ENCODE measurements at regions not wholly inside any gene's neighbourhood (a gene's known extent, or its start where the extent isn't known, plus 50 kb on each side); places are given as distances from the start of the nearest gene placed in this dataset.
"Not testable (repeated sequence)": the region's sequence is repeated elsewhere in the genome, so short reads cannot be mapped to it uniquely, and the experiment has no call there.

DNA sequence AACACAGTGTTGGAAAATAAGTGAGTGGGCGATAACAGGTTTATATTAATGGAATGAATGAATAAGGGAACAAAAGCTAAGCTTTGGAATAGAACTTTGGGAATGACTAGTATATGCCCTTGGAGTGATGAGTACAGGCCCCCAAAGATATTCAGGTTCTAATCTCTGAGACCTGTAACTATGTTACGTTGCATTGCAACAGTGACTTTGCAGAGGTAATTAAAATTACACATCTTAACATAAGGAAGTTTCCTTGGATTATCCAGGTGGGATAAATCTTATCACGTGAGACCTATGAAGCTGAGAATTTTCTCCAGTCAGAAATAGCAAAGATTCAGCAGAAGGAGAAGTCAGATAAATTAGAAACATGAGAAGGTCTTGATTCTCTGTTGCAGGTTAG lies 661.5 kb upstream of the LINC00305 start:
- DNase-seq: no peak

DNA sequence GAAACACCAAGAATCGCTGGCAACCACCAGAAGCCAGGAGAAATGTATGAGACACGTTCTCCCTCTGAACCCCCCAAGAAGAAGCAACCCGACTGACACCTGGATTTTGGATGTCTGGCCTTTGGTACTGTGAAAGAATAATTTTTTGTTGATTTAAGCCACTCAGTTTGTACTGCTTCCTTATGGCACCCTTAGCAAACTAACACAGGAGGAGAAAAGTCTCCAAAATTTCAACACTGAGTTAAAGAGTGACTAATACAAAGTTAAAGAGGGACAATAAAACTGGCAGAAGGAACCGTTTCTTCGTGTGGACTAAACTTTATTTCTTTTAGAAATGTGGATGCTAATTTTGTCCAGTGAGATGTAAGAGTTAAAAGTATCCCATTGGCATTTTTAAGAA lies 660.9 kb upstream of the LINC00305 start:
- no peak for DNase-seq

DNA sequence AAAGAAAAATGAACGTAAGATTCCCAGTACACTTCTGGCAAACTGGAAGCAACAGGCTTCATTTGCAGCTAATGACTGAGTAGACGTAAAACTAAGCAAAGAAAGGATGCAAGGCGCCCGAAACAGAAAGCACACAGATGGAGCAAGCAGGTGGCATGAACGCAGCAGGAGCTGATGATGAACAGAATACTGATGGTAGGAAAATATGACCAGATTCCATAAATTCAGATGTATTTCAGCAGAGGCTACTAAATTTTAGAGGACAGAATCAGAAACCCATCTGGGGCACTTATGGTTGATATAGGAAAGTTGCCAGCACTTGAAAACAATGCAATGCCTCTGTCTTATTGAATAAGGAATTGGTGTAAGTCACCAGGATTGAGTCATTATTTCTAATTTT lies 658.7 kb upstream of the LINC00305 start:
- DNase-seq: no peak

DNA sequence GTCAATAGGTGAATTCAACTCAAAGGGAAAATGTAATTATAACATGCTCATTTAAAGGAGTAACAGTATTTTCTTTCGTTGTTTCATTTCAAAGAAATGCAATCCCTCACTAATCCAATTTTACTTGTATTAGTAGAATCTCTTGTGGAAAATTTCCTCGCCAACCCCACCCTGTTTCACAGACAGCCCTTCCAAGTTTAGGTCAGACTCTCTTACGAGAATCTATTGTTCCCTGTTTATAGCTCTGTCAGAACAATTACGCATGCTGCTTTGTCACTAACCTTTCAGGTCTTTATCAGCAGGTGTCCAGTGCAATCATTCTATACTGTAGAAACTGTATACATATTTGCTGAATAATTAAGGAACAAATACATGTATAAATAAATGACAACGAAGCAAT lies 657.8 kb upstream of the LINC00305 start:
- no peak for DNase-seq

DNA sequence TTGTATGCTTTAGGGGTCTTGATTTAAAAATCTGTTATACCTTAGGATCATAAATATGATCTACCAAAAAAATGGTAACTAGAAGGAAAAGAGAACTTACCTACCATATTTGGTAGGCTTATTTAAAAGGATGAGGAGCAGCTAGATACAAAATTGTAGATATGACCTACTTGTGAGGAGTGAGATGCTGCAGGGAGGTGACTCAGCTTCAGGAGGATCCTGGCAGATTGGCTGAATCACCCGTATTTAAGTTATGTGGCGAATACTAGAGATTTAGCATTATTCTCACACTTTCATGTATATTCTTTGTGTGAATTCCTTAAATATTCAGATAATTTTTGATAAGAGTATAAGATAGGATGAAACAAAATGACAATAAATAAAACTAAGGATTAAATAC lies 657.3 kb upstream of the LINC00305 start:
- DNase-seq: no peak

DNA sequence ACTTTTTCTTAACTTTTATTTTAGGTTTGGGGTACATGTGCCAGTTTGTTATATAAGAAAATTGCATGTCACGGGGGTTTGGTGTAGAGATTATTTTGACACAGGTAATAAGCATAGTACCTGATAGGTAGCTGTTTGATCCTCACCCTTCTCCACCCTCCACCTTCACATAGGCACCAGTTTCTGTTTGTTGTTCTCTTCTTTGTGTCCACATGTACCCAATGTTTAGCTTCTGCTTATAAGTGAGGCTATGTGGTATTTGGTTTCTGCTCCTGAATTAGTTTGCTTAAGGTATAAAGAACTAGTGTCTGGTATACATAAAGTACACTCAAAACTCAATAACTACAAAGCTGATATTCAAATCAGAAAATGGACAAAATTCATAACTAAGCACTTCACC lies 654.6 kb upstream of the LINC00305 start:
- no peak for DNase-seq

DNA sequence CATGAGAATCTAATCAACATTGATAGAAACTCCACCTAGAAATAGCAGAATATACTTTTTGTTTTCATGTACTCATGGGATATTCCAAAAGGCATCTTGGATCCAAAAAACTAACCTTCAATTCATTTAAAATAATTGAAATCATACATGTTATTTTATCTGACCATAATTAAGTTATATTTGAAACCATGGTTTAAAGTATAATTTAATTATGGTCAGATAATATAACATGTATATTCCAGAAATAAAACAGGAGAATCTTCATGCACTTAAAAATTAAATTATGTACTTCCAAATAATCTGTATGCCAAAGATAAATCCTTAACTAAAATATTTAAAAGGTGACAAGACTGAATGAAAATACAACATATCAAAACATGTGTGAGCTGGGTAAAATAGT lies 651.3 kb upstream of the LINC00305 start:
- no peak for DNase-seq

DNA sequence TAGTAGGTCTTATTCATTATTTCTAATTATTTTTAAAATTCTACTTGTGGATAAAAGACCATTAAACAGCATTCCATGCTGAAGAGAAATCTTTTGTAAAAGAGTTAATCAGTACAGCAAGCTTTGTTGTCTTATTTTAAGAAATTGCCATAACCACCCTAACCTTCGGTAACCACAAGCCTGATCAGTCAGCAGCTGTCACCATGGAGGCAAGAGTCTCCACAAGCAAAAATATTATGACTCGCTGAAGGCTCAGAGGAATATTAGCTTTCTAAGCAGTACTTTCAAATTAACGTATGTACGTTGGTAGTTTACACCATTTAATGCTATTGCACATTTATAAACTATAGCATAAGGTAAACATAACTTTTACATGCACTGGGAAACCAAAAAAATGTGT lies 650.5 kb upstream of the LINC00305 start:
- no peak for DNase-seq

DNA sequence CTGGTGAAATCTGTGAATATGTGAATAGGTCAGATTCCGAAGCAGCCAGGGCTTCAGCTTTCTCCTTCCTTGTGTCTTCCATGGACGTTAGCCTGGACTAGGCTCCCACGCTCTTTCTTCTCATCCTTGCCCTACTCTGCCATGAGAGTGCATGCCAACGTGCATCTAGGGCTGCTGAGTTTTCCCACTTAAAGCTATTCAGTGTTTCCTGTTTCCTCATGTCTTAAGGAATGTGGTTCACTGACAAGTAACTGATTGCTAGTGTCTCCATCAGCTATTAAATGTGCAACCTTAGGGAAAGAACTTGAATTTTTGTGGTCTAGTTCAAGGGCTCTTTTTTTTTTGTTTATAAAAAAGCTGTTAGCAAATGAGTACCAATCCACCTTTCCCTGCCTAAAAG lies 642.3 kb upstream of the LINC00305 start:
- no peak for DNase-seq

DNA sequence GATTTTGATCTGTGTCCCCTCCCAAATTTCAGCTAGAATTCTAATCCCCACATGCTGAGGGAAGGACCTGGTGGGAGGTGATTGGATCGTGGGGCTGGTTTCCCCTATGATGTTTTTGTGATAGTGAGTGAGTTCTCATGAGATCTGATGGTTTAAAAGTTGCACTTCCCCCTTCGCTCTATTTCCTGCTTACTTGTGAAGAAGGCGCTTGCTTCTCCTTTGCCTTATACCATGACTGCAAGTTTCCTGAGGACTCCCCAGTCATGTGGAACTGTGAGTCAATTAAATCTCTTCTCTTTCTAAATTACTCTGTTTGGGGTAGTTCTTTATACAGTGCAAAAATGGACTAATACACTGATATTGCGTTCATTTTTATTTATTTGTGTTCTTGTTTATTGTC lies 636.8 kb upstream of the LINC00305 start:
- DNase-seq: no peak

DNA sequence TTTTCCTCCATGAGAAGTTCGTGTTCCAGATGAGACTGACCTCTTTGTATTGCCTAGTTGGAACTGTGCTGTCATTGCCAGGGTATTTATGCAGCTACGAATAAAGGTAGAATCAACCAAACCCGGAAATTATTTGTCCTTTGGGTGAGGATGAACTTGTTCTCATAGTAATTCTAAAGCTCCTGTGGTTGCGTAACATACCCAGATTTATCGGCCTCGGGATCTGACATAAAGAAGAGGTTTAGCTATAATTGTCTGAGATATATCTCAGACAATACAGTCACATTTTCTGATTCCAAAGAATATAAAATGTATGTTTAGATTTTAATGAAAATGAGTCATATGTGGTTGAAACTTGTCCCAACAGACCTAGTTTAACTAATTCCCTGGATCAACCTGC lies 628.7 kb upstream of the LINC00305 start:
- DNase-seq: no peak

DNA sequence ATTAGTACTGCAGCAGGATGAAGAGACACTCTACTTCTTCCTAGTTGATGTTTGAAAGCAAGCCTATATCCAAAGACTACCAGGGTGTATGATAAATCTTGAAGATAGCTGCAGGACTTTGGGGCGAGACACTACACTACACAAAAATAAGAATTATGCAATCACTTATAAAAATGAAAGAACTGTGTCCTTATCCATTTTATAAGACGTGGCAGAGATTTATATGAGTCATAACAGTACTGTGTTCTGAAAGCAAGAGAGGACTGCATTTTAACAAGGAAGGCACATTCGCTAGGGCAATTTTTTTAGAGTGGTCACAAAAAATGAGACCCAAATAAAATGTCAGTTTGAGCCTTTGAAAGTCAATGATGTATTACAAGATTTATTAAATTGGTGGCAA lies 617.0 kb upstream of the LINC00305 start:
- no peak for DNase-seq

DNA sequence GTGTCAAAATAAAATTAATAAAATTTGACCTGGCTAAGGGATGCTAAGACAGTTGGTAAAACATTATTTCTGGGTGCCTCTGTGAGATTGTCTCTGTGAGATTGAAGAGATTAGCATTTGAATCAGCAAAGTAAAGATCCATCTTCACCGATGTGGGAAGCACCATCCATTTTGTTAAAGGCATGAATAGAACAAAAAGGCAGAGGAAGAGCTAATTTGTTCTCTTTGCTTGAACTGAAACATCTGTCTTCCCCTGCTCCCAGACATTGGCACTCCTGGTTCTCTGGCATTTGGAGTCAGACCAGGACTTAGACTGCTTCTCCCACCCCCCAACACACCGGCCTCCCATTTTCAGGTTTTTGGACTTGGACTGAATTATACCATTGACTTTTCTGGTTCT lies 603.8 kb upstream of the LINC00305 start:
- DNase-seq: no peak

DNA sequence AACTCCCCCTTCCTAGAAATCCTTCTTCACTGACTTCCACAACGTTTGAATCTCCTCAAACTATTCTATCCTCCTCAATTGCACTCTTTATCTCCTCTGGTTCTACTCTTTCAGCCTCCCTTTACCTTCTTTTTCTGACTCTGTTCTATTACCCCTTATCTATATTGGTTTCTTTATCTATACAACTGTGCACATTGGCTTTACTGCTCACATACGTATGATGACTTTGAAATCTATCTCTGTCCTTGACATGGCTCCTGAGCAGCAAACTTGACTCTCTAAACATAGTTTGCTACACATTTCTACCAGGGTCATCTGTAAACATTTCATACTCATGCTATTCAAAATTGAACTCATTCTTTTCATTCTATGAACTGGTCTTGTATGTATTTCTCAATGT lies 601.0 kb upstream of the LINC00305 start:
- no peak for DNase-seq

DNA sequence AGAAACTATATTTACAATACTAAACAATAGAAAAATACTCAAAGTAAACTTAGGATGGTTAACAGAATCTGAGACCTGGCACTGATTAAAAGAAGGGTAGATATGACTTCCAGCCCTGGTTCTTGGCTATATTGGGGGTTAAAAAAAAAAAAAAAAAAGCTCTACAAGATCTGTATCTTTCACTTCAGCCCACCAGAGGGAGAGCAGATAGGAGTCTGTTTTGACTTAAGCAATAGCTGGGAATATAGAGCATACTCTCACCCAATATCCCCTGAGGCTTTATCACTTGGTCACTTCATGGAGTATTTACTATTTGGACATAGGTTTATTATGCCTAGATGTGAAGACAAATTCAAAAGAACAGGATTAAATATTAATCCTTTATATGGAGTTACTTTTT lies 598.9 kb upstream of the LINC00305 start:
- no peak for DNase-seq

DNA sequence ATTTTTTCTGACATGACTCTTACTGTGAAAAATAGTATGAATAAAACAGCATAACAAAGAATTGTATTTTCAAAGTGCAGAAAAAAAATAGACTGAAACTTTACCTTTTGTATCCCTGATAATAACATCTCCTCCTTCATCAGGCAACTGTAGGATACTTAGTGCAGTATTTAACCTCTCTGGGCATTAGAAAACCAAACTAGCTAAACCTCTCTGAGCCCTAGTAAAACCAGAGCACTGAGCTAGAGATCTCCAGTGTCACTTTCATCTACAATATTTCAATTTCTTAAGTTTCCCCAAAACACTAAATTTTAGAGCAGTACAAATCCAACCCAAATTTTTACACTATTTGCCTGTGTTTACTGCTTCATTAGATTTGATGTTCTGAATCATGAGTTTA lies 594.0 kb upstream of the LINC00305 start:
- no peak for DNase-seq

DNA sequence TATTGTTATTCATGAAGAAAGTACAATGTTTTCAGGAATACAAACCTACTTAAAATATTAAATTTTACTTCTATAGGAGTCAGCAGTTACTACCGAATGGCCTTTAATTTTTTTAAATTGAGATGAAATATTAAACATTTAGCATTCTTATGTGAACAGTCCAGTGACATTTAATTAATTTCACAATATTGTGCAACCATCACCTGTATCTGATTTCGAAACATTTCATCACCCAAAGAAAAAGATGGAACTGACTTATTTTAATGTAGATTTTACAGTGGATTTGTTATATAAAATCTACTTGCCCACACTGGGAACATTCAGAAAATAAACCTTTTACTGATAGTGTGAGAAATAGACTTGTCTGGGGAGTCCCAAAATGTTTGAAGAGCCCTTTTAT lies 585.2 kb upstream of the LINC00305 start:
- no peak for DNase-seq

DNA sequence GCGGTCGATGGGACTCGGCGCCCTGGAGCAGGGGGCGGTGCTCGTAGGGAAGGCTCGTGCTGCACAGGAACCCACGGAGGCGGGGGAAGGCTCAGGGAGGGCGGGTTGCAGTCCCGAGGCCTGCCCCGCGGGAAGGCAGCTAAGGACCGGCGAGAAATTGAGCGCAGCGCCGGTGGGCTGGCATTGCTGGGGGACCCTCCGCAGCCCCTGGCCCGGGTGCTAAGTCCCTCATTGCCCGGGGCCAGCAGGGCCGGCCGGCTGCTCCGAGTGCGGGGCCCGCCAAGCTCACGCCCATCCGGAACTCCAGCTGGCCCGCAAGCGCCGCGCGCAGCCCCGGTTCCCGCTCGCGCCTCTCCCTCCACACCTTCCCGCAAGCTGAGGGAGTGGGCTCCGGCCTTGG lies 576.8 kb upstream of the LINC00305 start:
- DNase-seq: not testable (repeated sequence)

DNA sequence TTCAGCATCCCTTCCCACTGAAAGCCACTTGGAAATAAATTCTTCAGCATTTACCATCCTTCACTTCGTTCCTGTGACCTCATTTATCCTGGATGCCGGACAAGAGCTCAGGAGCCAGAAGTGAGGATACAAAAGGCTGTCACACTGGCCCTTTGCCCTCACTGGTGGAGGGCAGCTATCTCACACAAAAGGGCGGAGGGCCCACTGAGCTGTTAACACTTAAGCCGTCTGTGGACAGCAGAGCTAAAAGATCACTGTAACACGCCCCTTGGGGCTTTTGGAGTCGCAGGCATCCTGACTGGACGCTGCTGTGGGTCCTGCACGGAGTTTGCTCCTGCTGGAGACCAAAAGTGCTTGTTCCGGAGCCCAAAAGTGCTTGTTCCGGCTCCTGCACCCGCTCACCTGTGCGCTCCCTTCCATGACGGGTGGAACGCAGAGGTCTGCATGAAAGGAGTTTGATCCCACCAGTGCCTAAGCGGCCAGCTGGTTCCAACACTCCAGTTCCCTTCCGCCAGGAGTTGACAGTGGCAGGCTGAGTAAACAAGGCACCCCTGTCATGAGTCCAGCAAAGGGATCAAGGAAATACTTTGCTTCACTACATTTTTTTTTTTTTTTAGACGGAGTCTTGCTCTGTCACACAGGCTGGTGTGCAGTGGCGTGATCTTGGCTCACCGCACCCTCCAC lies 572.0 kb upstream of the LINC00305 start:
- DNase-seq: no peak

DNA sequence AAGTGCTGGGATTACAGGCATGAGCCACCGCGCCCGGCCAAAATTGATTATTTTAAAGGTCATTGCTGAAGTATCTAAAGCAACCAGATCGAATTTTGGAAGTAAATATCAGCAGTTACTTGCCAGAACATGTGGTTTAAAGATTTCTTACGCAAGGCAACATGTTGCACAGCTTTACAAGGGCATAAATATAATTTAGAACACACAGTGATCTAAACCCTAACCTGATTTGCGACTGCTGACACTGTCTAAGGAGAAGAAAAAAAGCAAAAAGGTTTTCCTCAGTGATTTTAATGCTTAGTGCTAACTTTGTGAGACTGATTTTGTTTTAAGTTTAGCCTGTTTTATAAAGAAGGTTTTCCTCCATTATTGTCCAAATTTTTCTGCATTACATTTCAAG lies 569.9 kb upstream of the LINC00305 start:
- no peak for DNase-seq

DNA sequence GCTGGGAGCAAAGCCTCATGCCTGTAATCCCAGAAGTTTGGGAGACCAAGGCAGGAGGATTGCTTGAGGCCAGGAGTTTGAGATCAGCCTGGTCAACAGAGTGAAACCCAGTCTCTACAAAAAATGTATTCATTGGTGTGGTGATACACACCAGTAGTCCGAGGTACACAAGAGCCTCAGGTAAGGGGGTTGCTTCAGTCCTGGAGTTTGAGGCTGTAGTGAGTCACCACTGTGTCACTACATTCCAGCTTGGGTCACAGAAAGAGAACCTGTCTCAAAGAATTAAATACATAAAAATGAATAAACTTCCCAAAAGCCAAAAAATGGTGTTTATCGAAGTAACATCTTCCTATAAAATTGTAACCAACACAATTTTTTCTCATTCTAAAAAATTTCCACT lies 568.1 kb upstream of the LINC00305 start:
- DNase-seq: no peak

DNA sequence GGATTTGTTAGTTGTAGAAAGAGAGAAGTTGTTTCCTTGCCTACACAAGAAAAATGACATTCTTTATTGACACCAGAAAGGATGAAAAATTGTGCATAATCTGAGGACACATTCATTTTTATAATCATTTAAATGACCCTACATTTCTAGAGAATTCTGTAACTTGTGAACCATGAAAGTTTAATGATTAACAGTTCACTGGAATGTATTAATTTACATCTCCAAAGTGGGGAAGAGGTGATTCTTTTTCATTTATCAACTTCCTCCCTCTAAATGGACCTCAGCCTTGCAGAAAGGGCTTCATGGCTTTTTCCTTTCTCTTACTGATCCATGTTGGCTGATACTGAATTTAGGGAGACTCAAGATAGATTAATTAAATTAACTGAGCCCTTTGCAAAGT lies 565.2 kb upstream of the LINC00305 start:
- no peak for DNase-seq

DNA sequence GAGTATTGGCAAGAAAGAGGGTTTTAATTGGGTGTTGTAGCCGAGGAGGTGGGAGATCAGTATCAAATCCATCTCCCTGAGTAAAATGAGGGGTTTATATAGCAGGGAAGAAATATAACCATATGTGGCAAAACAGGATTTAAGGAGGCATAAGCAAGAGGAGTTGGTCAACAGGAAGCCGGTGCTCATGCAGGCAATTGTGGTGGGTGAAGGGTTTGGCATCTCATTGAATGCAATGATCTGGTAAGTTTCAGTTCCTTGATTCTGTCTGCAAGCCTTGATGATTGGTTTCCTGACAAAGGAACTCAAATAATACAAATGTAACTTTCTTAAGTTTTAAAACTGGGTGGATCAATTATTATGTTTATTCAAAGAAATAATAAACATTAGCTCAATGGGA lies 564.4 kb upstream of the LINC00305 start:
- DNase-seq: no peak

DNA sequence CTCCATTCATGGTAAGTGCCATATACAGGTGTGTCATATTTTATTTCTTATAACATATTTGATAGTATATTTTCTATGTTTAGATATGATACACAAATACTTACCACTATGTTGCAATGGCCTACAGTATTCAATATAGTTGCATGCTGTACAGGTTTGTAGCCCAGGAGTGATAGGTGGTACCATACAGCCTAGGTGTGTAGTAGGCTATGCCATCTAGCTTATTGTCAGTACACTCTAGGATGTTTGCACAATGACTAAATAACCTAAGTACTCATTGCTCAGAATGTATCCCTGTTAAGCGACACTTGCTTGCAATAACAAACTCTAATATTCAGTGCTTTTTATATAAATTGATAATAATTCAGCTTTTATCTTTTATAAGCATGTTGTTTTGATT lies 563.1 kb upstream of the LINC00305 start:
- DNase-seq: no peak

DNA sequence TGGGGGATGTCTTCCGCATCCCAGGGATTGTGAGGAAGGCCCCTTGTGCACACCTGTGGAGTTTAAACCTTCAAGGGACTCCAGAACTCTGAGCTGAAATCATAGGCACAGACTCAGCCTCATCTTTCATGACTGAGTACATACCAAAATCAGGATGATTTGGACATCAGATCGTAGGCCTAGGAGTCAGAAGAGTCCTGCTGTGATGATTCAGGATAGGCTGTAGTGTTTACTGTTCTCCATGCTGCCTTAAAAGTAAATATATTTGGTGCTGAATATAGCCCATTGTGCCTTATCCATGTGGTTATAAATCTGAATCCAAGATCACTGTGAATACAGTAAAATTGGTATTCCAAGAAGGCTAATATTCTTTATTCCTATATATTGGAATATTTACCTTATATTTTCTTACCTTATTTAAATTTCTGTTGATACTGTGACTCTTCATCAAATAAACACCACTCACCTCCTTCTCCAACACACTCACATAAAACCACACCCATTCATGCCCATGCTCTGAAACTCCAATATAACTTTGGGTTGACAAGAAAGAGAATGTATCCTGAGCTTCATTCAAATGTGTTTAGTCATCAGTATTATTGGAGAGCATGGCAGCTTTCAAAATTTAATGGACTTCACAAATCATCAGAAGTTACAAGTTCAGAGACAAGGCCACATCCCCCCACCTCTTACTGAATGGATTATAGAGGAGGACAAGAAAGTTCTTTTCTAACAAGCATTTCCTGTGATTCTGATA lies 561.4 kb upstream of the LINC00305 start:
- no peak for DNase-seq
